ENCODE measurements at regions not wholly inside any gene's neighbourhood (a gene's known extent, or its start where the extent isn't known, plus 50 kb on each side); places are given as distances from the start of the nearest gene placed in this dataset.

- TF ChIP-seq CTCF (IDR thresholded peaks at IDR 0.05) (no peak), EP300 (IDR thresholded peaks at IDR 0.05) (no peak), POLR2A (IDR thresholded peaks at IDR 0.05) (no peak), POLR2AphosphoS5 (IDR thresholded peaks at IDR 0.05) (no peak)
Observed at GRCh38 chr9:126116351-126117157, 210.1 kb upstream of the MVB12B start.

Measured in suprapubic skin (tissue), 4 donors.